Panc1 (cell line): ENCODE measurements at regions not wholly inside any gene's neighbourhood (a gene's known extent, or its start where the extent isn't known, plus 50 kb on each side); places are given as distances from the start of the nearest gene placed in this dataset.

Source experiments
- ATAC-seq: fragments of 200-7000 bp; cut with Tn5 transposase; 2 replicates; pipeline ENCODE4 v1.9.1; 2020; ENCODE audit warnings: mild to moderate bottlenecking, moderate library complexity
- BruUV-seq: library from RNA; stranded (reverse); fragments of 400-500 nt; replicated peaks from 2 replicates; lab custom pipeline; 2021; lab: Mats Ljungman, UMichigan
- CTCF ChIA-PET: fragments of 300-600 bp; sonication (Branson Sonifier 250); formaldehyde crosslinking; loops from one replicate; lab custom pipeline; 2022; ENCODE audit warnings: antibody characterized with exemption; lab: Charles Lee
- POLR2A ChIA-PET: fragments of 300-600 bp; sonication (Branson Sonifier 250); formaldehyde crosslinking; loops from one replicate; lab custom pipeline; 2022; ENCODE audit warnings: antibody characterized with exemption; lab: Charles Lee
- DNase-seq: peaks from one replicate; pipeline ENCODE4 v3.0.0-alpha.2; 2010; ENCODE audit warnings: low read depth, low spot score
- H3K27ac ChIP-seq: 2 replicates; pipeline ENCODE4 v1.5.1; 2011; ENCODE audit warnings: mild to moderate bottlenecking, low read length, inconsistent platforms
- H3K27me3 ChIP-seq: fragments of 200-500 bp; sonication (Bioruptor generic); 2 replicates; pipeline ENCODE4 v1.6.0; 2014; ENCODE audit warnings: low read length, inconsistent platforms; ENCODE audit not compliant: control insufficient read depth, insufficient read depth
- H3K36me3 ChIP-seq: fragments of 200-500 bp; sonication (Bioruptor generic); 2 replicates; pipeline ENCODE4 v1.5.1; 2014; ENCODE audit warnings: inconsistent platforms, mild to moderate bottlenecking, low read length, moderate library complexity; ENCODE audit not compliant: control insufficient read depth, insufficient read depth
- H3K4me1 ChIP-seq: 2 replicates; pipeline ENCODE4 v1.5.1; 2011; ENCODE audit warnings: inconsistent platforms, mild to moderate bottlenecking, low read length, moderate library complexity; ENCODE audit not compliant: control insufficient read depth, insufficient read depth
- H3K4me3 ChIP-seq, 2 experiments: 2 replicates each; pipeline ENCODE4 v1.5.1; 2011 to 2012; ENCODE audit warnings: low read depth in 2 of 2, low read length in 2 of 2, mild to moderate bottlenecking in 2 of 2, inconsistent platforms in 1 of 2, moderate library complexity in 1 of 2
- H3K9me3 ChIP-seq: fragments of 200-500 bp; sonication (Bioruptor generic); 2 replicates; pipeline ENCODE4 v1.5.1; 2014; ENCODE audit warnings: low read depth, mild to moderate bottlenecking, inconsistent platforms, low read length, moderate library complexity; ENCODE audit not compliant: control insufficient read depth, insufficient read depth
- POLR2AphosphoS5 ChIP-seq: IDR thresholded peaks from 2 replicates; pipeline ENCODE4 v1.6.1; 2012; ENCODE audit warnings: mild to moderate bottlenecking, low read depth, low read length, moderate library complexity
- SIN3A ChIP-seq: IDR thresholded peaks from 2 replicates; pipeline ENCODE4 v1.6.1; 2012; ENCODE audit warnings: low read depth, mild to moderate bottlenecking, low read length, moderate library complexity, borderline replicate concordance; ENCODE audit not compliant: insufficient read depth
- TCF7L2 ChIP-seq: IDR thresholded peaks from 2 replicates; pipeline ENCODE4 v1.6.1; 2011; ENCODE audit warnings: mild to moderate bottlenecking, low read depth, low read length, inconsistent platforms
- in situ Hi-C: cut with HindIII; loops from 2 replicates; pipeline ENCODE4 v1.10.0; 2016; ENCODE audit warnings: low sequenced_read_pairs, low pct_unique_long_range_greater_than_20kb
- intact Hi-C: fragments of 100-400 bp; cut with micrococcal nuclease; formaldehyde crosslinking; loops from one replicate; pipeline ENCODE4 v1.10.0; 2022; ENCODE audit not compliant: unreplicated experiment
- TF ChIP-seq, protein P1 (sequence below): fragments of 450-650 bp; IDR thresholded peaks from 2 replicates; pipeline ENCODE4 v1.5.1; 2017; ENCODE audit warnings: mild to moderate bottlenecking
- TF ChIP-seq, protein P2 (sequence below), 2 experiments: IDR thresholded peaks; 2 replicates each; pipeline ENCODE4 v1.6.1; 2011 to 2012; ENCODE audit warnings: low read depth in 2 of 2, control low read depth in 1 of 2, low read length in 1 of 2, mild to moderate bottlenecking in 1 of 2, moderate library complexity in 1 of 2; ENCODE audit not compliant: insufficient read depth in 1 of 2

DNA sequence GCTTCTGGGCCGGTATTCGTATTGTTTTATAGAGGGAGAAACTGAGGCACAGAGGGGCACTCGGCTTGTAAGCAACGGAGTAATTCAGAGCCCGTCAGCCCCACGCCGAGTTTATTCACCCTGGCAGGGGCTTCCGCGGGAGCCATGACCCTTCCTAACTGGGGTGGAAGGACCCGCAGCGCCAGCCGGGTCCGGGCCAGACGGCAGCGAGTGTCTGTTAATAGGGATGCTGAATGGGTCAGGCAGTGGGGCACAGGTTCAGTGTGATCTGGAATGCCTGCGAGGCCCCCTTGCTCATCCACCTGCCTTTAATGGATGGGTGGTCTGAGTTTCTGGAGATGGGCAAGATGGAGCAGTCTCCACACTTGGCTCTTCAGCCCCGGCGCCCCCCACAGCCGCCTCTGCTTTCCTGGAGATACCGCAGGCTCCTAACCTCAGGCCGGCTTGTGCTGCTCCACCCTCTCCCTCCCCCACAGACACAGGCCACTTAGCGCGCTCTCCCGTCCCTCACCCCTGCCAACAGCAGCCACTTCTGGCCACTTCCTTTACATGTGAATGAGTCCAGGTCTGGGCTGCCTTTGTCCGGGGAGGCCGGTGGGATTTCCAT, 147.1 kb downstream of the ERCC6L2 start:
- Histone ChIP-seq H3K27me3 (no peaks in the 10 kb centered on the region; the same call in 1 of the 2 replicates), H3K27ac (no peak overlapping the region), H3K4me3 (no peak overlapping the region), H3K4me1 (no peaks in the 10 kb centered on the region), H3K36me3 (no peaks in the 10 kb centered on the region), H3K9me3 (no peaks in the 10 kb centered on the region)
- CTCF ChIA-PET = no interaction called here
- intact Hi-C loops (no loop called here), in situ Hi-C loops (no loop called here)
- no TSS peak for BruUV-seq
- DNase-seq (no peak), ATAC-seq (no peak)
- TF ChIP-seq POLR2AphosphoS5 (no peak), SIN3A (no peak), TCF7L2 (no peak)
- TF ChIP-seq, protein P1, sequence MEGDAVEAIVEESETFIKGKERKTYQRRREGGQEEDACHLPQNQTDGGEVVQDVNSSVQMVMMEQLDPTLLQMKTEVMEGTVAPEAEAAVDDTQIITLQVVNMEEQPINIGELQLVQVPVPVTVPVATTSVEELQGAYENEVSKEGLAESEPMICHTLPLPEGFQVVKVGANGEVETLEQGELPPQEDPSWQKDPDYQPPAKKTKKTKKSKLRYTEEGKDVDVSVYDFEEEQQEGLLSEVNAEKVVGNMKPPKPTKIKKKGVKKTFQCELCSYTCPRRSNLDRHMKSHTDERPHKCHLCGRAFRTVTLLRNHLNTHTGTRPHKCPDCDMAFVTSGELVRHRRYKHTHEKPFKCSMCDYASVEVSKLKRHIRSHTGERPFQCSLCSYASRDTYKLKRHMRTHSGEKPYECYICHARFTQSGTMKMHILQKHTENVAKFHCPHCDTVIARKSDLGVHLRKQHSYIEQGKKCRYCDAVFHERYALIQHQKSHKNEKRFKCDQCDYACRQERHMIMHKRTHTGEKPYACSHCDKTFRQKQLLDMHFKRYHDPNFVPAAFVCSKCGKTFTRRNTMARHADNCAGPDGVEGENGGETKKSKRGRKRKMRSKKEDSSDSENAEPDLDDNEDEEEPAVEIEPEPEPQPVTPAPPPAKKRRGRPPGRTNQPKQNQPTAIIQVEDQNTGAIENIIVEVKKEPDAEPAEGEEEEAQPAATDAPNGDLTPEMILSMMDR = no peak
- TF ChIP-seq, protein P2, sequence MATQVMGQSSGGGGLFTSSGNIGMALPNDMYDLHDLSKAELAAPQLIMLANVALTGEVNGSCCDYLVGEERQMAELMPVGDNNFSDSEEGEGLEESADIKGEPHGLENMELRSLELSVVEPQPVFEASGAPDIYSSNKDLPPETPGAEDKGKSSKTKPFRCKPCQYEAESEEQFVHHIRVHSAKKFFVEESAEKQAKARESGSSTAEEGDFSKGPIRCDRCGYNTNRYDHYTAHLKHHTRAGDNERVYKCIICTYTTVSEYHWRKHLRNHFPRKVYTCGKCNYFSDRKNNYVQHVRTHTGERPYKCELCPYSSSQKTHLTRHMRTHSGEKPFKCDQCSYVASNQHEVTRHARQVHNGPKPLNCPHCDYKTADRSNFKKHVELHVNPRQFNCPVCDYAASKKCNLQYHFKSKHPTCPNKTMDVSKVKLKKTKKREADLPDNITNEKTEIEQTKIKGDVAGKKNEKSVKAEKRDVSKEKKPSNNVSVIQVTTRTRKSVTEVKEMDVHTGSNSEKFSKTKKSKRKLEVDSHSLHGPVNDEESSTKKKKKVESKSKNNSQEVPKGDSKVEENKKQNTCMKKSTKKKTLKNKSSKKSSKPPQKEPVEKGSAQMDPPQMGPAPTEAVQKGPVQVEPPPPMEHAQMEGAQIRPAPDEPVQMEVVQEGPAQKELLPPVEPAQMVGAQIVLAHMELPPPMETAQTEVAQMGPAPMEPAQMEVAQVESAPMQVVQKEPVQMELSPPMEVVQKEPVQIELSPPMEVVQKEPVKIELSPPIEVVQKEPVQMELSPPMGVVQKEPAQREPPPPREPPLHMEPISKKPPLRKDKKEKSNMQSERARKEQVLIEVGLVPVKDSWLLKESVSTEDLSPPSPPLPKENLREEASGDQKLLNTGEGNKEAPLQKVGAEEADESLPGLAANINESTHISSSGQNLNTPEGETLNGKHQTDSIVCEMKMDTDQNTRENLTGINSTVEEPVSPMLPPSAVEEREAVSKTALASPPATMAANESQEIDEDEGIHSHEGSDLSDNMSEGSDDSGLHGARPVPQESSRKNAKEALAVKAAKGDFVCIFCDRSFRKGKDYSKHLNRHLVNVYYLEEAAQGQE (IDR thresholded peaks at IDR 0.05; ENCODE audit: insufficient read depth in 1 of 2, low read depth in 2 of 2, low read length in 1 of 2) = no peak
- POLR2A ChIA-PET = no interaction called here

DNA sequence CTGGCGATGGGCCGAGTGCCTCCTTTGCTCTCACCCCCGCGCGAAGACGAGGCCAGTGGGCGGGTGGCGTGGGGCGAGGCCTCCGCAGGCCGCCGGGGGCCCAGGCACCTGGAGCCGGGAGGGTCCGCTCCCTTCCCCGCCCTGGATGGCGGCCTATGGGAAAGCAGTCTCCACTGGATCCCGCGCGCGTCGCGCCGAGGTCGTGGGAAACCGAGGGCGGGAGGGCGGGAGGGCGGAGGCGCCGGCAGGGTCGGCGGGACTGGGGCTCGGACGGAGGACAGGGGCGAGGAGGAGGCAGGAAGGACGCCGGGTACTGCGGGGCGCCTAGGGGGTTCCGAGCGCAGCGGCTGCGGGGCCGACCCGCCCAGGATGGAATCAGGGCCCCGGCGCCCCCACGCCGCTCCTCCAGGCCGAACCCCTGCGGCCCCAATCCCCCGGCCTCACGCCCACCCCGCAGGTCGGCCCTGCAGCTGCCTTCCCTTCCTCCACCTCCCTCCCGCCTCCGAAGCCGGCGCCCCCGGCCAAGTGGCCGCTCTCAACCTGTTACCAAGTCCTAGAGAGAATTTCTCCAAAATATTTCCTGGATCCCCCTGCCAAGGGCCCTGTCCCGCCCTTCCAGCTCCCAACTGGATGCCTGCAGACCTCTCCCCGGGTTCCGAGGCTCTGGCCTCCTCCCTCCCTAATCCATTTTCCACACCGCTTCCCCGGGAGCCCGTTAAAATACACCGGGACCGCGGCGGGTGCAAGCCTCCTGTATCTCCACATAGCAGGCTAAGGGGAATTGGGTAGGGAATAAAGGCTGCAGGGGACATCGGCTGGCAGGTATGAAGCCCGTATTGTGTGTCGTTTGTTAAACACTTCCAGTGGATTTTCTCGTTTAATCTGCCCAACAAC, 146.3 kb downstream of the ERCC6L2 start:
- ChIA-PET CTCF (no interaction called here), POLR2A (no interaction called here)
- H3K9me3 ChIP-seq = no peaks in the 10 kb centered on the region
- intact Hi-C loops = no loop called here
- H3K4me3 ChIP-seq = peak overlapping the region; percentile 44 to 52
- ATAC-seq = peak; percentile 45
- no peak for DNase-seq
- no peaks in the 10 kb centered on the region; the same call in 1 of the 2 replicates for H3K27me3 ChIP-seq
- no peak overlapping the region for H3K27ac ChIP-seq
- no peaks in the 10 kb centered on the region for H3K4me1 ChIP-seq
- no peaks in the 10 kb centered on the region for H3K36me3 ChIP-seq
- no TSS peak for BruUV-seq
- no peak for TF ChIP-seq TCF7L2
- no peak for TF ChIP-seq SIN3A
- TF ChIP-seq, protein P1 = no peak
- TF ChIP-seq, protein P2 (IDR thresholded peaks at IDR 0.05; ENCODE audit: insufficient read depth in 1 of 2, low read depth in 2 of 2, low read length in 1 of 2) = no peak
- TF ChIP-seq POLR2AphosphoS5 = no peak
- in situ Hi-C loops = no loop called here
